Transverse colon (tissue), 4 donors: ENCODE measurements at regions not wholly inside any gene's neighbourhood (a gene's known extent, or its start where the extent isn't known, plus 50 kb on each side); places are given as distances from the start of the nearest gene placed in this dataset.

Source experiments
- DNase-seq: peaks from one replicate; pipeline ENCODE4 v3.0.0-alpha.2; 2019
- H3K27ac ChIP-seq, 4 donors: fragments of 200-600 bp; sonication (generic); 2 replicates each; pipeline ENCODE4 v1.5.1; 2016 to 2018; ENCODE audit warnings: inconsistent platforms in 4 of 4
- H3K27me3 ChIP-seq: fragments of 200-600 bp; sonication (generic); 2 replicates; pipeline ENCODE4 v1.5.1; 2017; ENCODE audit warnings: inconsistent platforms
- H3K36me3 ChIP-seq, 4 donors: fragments of 200-600 bp; sonication (generic); 2 replicates each; pipeline ENCODE4 v1.5.1; 2017 to 2019; ENCODE audit warnings: inconsistent platforms in 4 of 4
- H3K4me1 ChIP-seq, 4 donors: fragments of 200-600 bp; sonication (generic); 2 replicates each; pipeline ENCODE4 v1.5.1; 2017 to 2020; ENCODE audit warnings: inconsistent platforms in 4 of 4
- H3K4me3 ChIP-seq, 4 donors: fragments of 200-600 bp; sonication (generic); 1 replicate in 1 of 4; 2 replicates in 3 of 4; pipeline versions ENCODE4 v1.5.1 to v1.6.1; 2017 to 2019; ENCODE audit warnings: inconsistent platforms in 4 of 4
- H3K9me3 ChIP-seq, 2 donors: fragments of 200-600 bp; sonication (generic); 2 replicates each; pipeline ENCODE4 v1.5.1; 2017 to 2019; ENCODE audit warnings: inconsistent platforms in 2 of 2
- EP300 ChIP-seq: sonication (generic); formaldehyde crosslinking; IDR thresholded peaks from one replicate; pipeline ENCODE4 v1.6.1; 2017; ENCODE audit warnings: antibody characterized with exemption, low read depth
- POLR2A ChIP-seq: fragments of 450-650 bp; IDR thresholded peaks from one replicate; pipeline ENCODE4 v1.6.1; 2016; ENCODE audit warnings: antibody characterized with exemption, mild to moderate bottlenecking, moderate library complexity
- POLR2AphosphoS5 ChIP-seq, 3 donors: sonication (generic); formaldehyde crosslinking; IDR thresholded peaks; one replicate each; pipeline ENCODE4 v1.6.1; 2016; ENCODE audit warnings: antibody characterized with exemption in 3 of 3
- WGBS, 2 donors: methylation state at CpG; one replicate each; pipeline ENCODE4 v1.1.5; 2018; ENCODE audit warnings: low coverage in 1 of 2; 5-methylcytosine and 5-hydroxymethylcytosine counted together
- in situ Hi-C, 4 donors: fragments of 200-750 bp; cut with MboI; loops; one replicate each; pipeline versions ENCODE4 v1.15.0 to v1.15.1; 2017; ENCODE audit warnings: low sequenced_read_pairs in 3 of 4, low pct_ligation_motif_present in 1 of 4, low pct_unique_long_range_greater_than_20kb in 1 of 4
- intact Hi-C: fragments of 100-400 bp; cut with DNase I; formaldehyde crosslinking; loops from one replicate; pipeline ENCODE4 v1.15.1; 2023; ENCODE audit warnings: low total_unique reads
- TF ChIP-seq, protein P1 (sequence below), 5 experiments: fragments of 200-600 bp in 3 of 5; fragments of 450-650 bp in 2 of 5; sonication (generic) in 3 of 5; IDR thresholded peaks; 1 replicate in 2 of 5; 2 replicates in 3 of 5; pipeline ENCODE4 v1.5.1; 2016 to 2017; ENCODE audit warnings: antibody characterized with exemption in 5 of 5, inconsistent platforms in 3 of 5, mild to moderate bottlenecking in 2 of 5, moderate library complexity in 1 of 5

DNA sequence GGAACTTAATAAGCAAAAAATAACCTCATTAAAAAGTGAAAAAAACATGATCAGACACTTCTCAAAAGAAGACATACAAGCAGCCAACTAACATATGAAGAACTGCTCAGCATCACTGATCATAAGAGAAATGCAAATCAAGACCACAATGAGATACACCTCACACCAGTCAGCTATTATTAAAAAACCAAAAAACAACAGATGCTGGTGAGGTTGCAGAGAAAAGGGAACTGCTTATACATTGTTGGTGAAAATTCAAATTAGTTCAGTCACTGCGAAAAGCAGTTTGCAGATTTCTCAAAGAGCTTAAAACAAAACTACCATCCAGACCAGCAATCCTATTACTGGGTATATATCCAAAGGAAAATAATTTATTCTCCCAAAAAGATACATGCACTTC lies 513.3 kb downstream of the MDFIC start:
- H3K36me3 ChIP-seq, result no peaks in the 10 kb centered on the region
- no peak overlapping the region for H3K4me3 ChIP-seq
- H3K27me3 ChIP-seq, result no peaks in the 10 kb centered on the region
- H3K9me3 ChIP-seq, result no peaks in the 10 kb centered on the region
- DNase-seq, result no peak
- H3K4me1 ChIP-seq, result no peaks in the 10 kb centered on the region
- intact Hi-C loops, result no loop called here
- no peak overlapping the region for H3K27ac ChIP-seq
- in situ Hi-C loops, result no loop called here
- TF ChIP-seq, protein P1, sequence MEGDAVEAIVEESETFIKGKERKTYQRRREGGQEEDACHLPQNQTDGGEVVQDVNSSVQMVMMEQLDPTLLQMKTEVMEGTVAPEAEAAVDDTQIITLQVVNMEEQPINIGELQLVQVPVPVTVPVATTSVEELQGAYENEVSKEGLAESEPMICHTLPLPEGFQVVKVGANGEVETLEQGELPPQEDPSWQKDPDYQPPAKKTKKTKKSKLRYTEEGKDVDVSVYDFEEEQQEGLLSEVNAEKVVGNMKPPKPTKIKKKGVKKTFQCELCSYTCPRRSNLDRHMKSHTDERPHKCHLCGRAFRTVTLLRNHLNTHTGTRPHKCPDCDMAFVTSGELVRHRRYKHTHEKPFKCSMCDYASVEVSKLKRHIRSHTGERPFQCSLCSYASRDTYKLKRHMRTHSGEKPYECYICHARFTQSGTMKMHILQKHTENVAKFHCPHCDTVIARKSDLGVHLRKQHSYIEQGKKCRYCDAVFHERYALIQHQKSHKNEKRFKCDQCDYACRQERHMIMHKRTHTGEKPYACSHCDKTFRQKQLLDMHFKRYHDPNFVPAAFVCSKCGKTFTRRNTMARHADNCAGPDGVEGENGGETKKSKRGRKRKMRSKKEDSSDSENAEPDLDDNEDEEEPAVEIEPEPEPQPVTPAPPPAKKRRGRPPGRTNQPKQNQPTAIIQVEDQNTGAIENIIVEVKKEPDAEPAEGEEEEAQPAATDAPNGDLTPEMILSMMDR (IDR thresholded peaks at IDR 0.05), result no peak
- no peak for TF ChIP-seq POLR2A
- TF ChIP-seq EP300, result no peak
- no peak for TF ChIP-seq POLR2AphosphoS5 (IDR thresholded peaks at IDR 0.05)
- 81 to 89% methylated on average over 1 of the region's 1 CpG for WGBS, 2 donors

DNA sequence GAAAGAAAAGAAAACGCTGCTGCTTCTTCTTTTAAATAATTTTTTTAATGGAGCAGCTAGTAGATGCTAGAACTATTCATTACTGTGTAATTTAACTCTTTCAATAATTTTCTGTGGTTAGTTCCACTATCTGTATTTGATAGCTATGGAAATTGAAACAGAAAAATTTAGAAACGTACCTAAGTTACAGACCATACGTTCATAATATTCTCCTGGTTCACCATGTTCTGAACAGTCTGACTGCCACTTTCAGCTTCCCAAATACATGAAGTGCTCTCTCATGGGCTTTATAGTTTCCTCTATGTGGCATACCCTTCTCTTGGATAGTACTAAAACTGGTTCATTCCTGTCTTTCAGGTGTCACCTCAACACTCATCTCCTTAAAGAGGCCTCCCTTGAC lies 508.0 kb downstream of the MDFIC start:
- Histone ChIP-seq H3K36me3 (no peaks in the 10 kb centered on the region), H3K4me1 (no peaks in the 10 kb centered on the region), H3K27ac (no peak overlapping the region), H3K27me3 (no peaks in the 10 kb centered on the region), H3K9me3 (no peaks in the 10 kb centered on the region), H3K4me3 (no peak overlapping the region)
- no peak for TF ChIP-seq POLR2AphosphoS5 (IDR thresholded peaks at IDR 0.05)
- TF ChIP-seq, protein P1 (IDR thresholded peaks at IDR 0.05), result no peak
- TF ChIP-seq POLR2A, result no peak
- TF ChIP-seq EP300, result no peak
- 75 to 89% methylated on average over 3 of the region's 3 CpGs for WGBS, 2 donors
- intact Hi-C loops (no loop called here), in situ Hi-C loops (no loop called here)
- DNase-seq, result no peak

DNA sequence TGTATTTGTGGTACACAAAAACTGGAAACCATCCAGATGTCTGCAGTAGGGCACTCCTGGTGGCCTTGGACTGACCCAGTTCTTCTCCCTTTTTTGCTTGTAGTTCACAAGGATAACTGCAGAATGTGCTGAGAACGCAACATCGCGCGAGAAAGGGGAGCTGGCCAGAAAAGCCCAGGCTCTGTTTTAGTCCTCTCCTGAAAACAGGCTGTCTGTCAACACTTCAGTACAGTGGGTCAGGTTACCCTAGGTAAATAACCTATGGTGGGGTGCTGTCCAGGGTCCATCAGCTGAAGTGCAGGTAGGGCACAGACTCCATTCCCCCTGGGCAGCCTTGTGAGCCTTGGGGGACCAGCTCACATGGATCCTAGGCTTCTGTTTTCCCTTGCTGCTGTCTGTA lies 495.8 kb downstream of the MDFIC start:
- Histone ChIP-seq H3K9me3 (no peaks in the 10 kb centered on the region), H3K4me3 (no peak overlapping the region), H3K36me3 (no peaks in the 10 kb centered on the region), H3K27me3 (no peaks in the 10 kb centered on the region), H3K27ac (no peak overlapping the region), H3K4me1 (no peaks in the 10 kb centered on the region)
- in situ Hi-C loops (no loop called here), intact Hi-C loops (no loop called here)
- DNase-seq, result no peak
- 87 to 96% methylated on average over 3 to 4 of the region's 4 CpGs for WGBS, 2 donors
- TF ChIP-seq POLR2A, result no peak
- TF ChIP-seq, protein P1 (IDR thresholded peaks at IDR 0.05), result no peak
- no peak for TF ChIP-seq POLR2AphosphoS5 (IDR thresholded peaks at IDR 0.05)
- no peak for TF ChIP-seq EP300

GRCh38 chr7:115410972-115411686 lies 489.2 kb downstream of the MDFIC start:
- intact Hi-C loops (no loop called here), in situ Hi-C loops (no loop called here)
- WGBS, 2 donors, result 64 to 73% methylated on average over 3 of the region's 3 CpGs
- TF ChIP-seq, protein P1 (IDR thresholded peaks at IDR 0.05), result no peak
- TF ChIP-seq POLR2A (no peak), POLR2AphosphoS5 (IDR thresholded peaks at IDR 0.05) (no peak), EP300 (no peak)
- Histone ChIP-seq H3K4me3 (no peak overlapping the region), H3K27ac (no peak overlapping the region), H3K36me3 (no peaks in the 10 kb centered on the region), H3K4me1 (peaks cover 0 to 4% (median 0%) of the 10 kb centered on the region in 4 donors), H3K9me3 (no peaks in the 10 kb centered on the region), H3K27me3 (no peaks in the 10 kb centered on the region)
- no peak for DNase-seq
